GM23248 (cell line): ENCODE measurements at regions not wholly inside any gene's neighbourhood (a gene's known extent, or its start where the extent isn't known, plus 50 kb on each side); places are given as distances from the start of the nearest gene placed in this dataset.

Experiments
- EZH2 ChIP-seq: fragments of 200-600 bp; sonication (generic); IDR thresholded peaks from 2 replicates; pipeline ENCODE4 v1.6.1; 2018; ENCODE audit warnings: antibody characterized with exemption, mild to moderate bottlenecking; ENCODE audit not compliant: insufficient read depth, poor library complexity, severe bottlenecking
- EZH2phosphoT487 ChIP-seq: fragments of 200-600 bp; sonication (generic); IDR thresholded peaks from 2 replicates; pipeline ENCODE4 v1.6.1; 2018; ENCODE audit warnings: antibody characterized with exemption, moderate library complexity, mild to moderate bottlenecking, low read depth; ENCODE audit not compliant: insufficient read depth

DNA sequence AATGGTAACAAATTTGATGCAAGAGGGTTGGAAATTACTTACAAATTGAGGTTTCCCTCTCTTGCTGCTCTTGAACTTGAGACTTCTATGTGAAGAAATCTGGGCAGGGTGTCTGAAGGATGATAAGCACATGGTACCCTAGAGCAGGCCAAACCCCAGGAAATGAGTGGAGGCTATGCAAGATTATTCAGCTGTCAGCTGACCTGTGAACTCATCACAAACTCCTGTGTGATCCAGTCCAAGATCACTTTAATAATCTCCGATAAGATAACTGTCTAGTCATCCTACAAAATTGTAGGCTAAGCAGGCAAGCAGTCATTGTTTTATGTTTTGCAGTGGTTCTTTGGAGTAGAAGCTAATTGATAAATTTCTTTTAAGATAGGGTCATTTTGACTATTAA lies 213.1 kb downstream of the BTBD3 start:
- TF ChIP-seq EZH2phosphoT487 (no peak), EZH2 (no peak)
